Upper lobe of left lung (tissue), 6 donors: ENCODE measurements at regions not wholly inside any gene's neighbourhood (a gene's known extent, or its start where the extent isn't known, plus 50 kb on each side); places are given as distances from the start of the nearest gene placed in this dataset.

Experiments
- ATAC-seq, 2 donors: fragments of 200-7000 bp; cut with Tn5 transposase; one replicate each; pipeline ENCODE4 v1.9.1; 2022; ENCODE audit warnings: mild to moderate bottlenecking in 2 of 2, moderate library complexity in 2 of 2; ENCODE audit not compliant: low FRiP score in 2 of 2
- DNase-seq, 2 donors: peaks; one replicate each; pipeline ENCODE4 v3.0.0-alpha.2; 2019 to 2020
- H3K27ac ChIP-seq, 4 donors: fragments of 200-600 bp; sonication (generic); one replicate each; pipeline ENCODE4 v1.5.1; 2016 to 2019
- H3K27me3 ChIP-seq, 4 donors: fragments of 200-600 bp; sonication (generic); one replicate each; pipeline ENCODE4 v1.5.1; 2017 to 2019
- H3K36me3 ChIP-seq, 4 donors: fragments of 200-600 bp; sonication (generic); one replicate each; pipeline ENCODE4 v1.5.1; 2016 to 2019
- H3K4me1 ChIP-seq, 4 donors: fragments of 200-600 bp; sonication (generic); one replicate each; pipeline ENCODE4 v1.5.1; 2018 to 2019
- H3K4me3 ChIP-seq, 4 donors: fragments of 200-600 bp; sonication (generic); one replicate each; pipeline ENCODE4 v1.5.1; 2017 to 2019; ENCODE audit warnings: mild to moderate bottlenecking in 2 of 4, moderate library complexity in 1 of 4
- H3K9me3 ChIP-seq, 4 donors: fragments of 200-600 bp; sonication (generic); one replicate each; pipeline ENCODE4 v1.5.1; 2018 to 2019
- CTCF ChIP-seq, 6 experiments: fragments of 450-650 bp in 4 of 6; fragments of 200-600 bp in 2 of 6; sonication (generic) in 2 of 6; IDR thresholded peaks; one replicate each; pipeline ENCODE4 v1.5.1; 2016 to 2019; ENCODE audit warnings: antibody characterized with exemption in 6 of 6
- EP300 ChIP-seq, 4 donors: sonication (generic); formaldehyde crosslinking; IDR thresholded peaks; one replicate each; pipeline ENCODE4 v1.5.1; 2017; ENCODE audit warnings: antibody characterized with exemption in 4 of 4, control low read depth in 2 of 4
- POLR2A ChIP-seq, 4 donors: fragments of 450-650 bp; IDR thresholded peaks; one replicate each; pipeline ENCODE4 v1.5.1; 2016 to 2017; ENCODE audit warnings: antibody characterized with exemption in 4 of 4, mild to moderate bottlenecking in 2 of 4
- POLR2AphosphoS5 ChIP-seq, 2 donors: sonication (generic); formaldehyde crosslinking; IDR thresholded peaks; one replicate each; pipeline ENCODE4 v1.5.1; 2017; ENCODE audit warnings: antibody characterized with exemption in 2 of 2
- WGBS, 2 donors: methylation state at CpG; one replicate each; pipeline ENCODE4 v1.1.5; 2017 to 2018; 5-methylcytosine and 5-hydroxymethylcytosine counted together
- donor health status: DM: no; HTN: no; CAD: no; lungs with moderate emphysema.
- donor health status: DM: no; HTN: yes; CAD: no; lungs with severe emphysema.

- no peak overlapping the region for H3K27ac ChIP-seq
- H3K27me3 ChIP-seq, result no peaks in the 10 kb centered on the region
- TF ChIP-seq POLR2A (IDR thresholded peaks at IDR 0.05) (no peak), POLR2AphosphoS5 (IDR thresholded peaks at IDR 0.05) (no peak), CTCF (IDR thresholded peaks at IDR 0.05) (no peak), EP300 (IDR thresholded peaks at IDR 0.05) (no peak)
- no peaks in the 10 kb centered on the region for H3K4me1 ChIP-seq
- DNase-seq (no peak), ATAC-seq (no peak)
- no peaks in the 10 kb centered on the region for H3K9me3 ChIP-seq
- no peak overlapping the region for H3K4me3 ChIP-seq
- no peaks in the 10 kb centered on the region for H3K36me3 ChIP-seq
- 71 to 73% methylated on average over 5 of the region's 5 CpGs for WGBS, 2 donors
Measured at GRCh38 chr2:22883054-22883453, 501.9 kb upstream of the KLHL29 start.

- Histone ChIP-seq H3K9me3 (no peaks in the 10 kb centered on the region), H3K27ac (no peak overlapping the region), H3K27me3 (no peaks in the 10 kb centered on the region), H3K4me1 (no peaks in the 10 kb centered on the region), H3K4me3 (no peak overlapping the region), H3K36me3 (no peaks in the 10 kb centered on the region)
- ATAC-seq (no peak), DNase-seq (no peak)
- TF ChIP-seq EP300 (IDR thresholded peaks at IDR 0.05) (no peak), POLR2AphosphoS5 (IDR thresholded peaks at IDR 0.05) (no peak), POLR2A (IDR thresholded peaks at IDR 0.05) (no peak), CTCF (IDR thresholded peaks at IDR 0.05) (no peak)
- 53 to 64% methylated on average over 1 of the region's 1 CpG for WGBS, 2 donors
Measured at GRCh38 chr2:22885245-22885644, 499.7 kb upstream of the KLHL29 start.

GRCh38 chr2:22887426-22887825, 497.6 kb upstream of the KLHL29 start:
- Histone ChIP-seq H3K4me3 (no peak overlapping the region), H3K9me3 (no peaks in the 10 kb centered on the region), H3K4me1 (no peaks in the 10 kb centered on the region), H3K36me3 (no peaks in the 10 kb centered on the region), H3K27me3 (no peaks in the 10 kb centered on the region), H3K27ac (no peak overlapping the region)
- 54 to 56% methylated on average over 4 of the region's 4 CpGs for WGBS, 2 donors
- ATAC-seq (no peak), DNase-seq (no peak)
- TF ChIP-seq EP300 (IDR thresholded peaks at IDR 0.05) (no peak), CTCF (IDR thresholded peaks at IDR 0.05) (no peak), POLR2AphosphoS5 (IDR thresholded peaks at IDR 0.05) (no peak), POLR2A (IDR thresholded peaks at IDR 0.05) (no peak)

- H3K27ac ChIP-seq, result no peak overlapping the region
- ATAC-seq, result no peak
- no peaks in the 10 kb centered on the region for H3K4me1 ChIP-seq
- no peaks in the 10 kb centered on the region for H3K36me3 ChIP-seq
- DNase-seq, result no peak
- H3K27me3 ChIP-seq, result no peaks in the 10 kb centered on the region
- H3K9me3 ChIP-seq, result no peaks in the 10 kb centered on the region
- 64 to 72% methylated on average over 8 of the region's 8 CpGs for WGBS, 2 donors
- H3K4me3 ChIP-seq, result no peak overlapping the region
- no peak for TF ChIP-seq CTCF (IDR thresholded peaks at IDR 0.05)
- TF ChIP-seq POLR2A (IDR thresholded peaks at IDR 0.05), result no peak
- TF ChIP-seq EP300 (IDR thresholded peaks at IDR 0.05), result no peak
- TF ChIP-seq POLR2AphosphoS5 (IDR thresholded peaks at IDR 0.05), result no peak
Measured at GRCh38 chr2:22887845-22888244, 497.1 kb upstream of the KLHL29 start.

- no peaks in the 10 kb centered on the region for H3K36me3 ChIP-seq
Measured at GRCh38 chr2:22890132-22890531, 494.8 kb upstream of the KLHL29 start.

More at GRCh38 chr2:22890132-22890531, 494.8 kb upstream of the KLHL29 start:
- TF ChIP-seq CTCF (IDR thresholded peaks at IDR 0.05), result no peak
- TF ChIP-seq EP300 (IDR thresholded peaks at IDR 0.05), result no peak
- TF ChIP-seq POLR2A (IDR thresholded peaks at IDR 0.05), result no peak
- TF ChIP-seq POLR2AphosphoS5 (IDR thresholded peaks at IDR 0.05), result no peak
- Histone ChIP-seq H3K4me1 (no peaks in the 10 kb centered on the region), H3K9me3 (no peaks in the 10 kb centered on the region), H3K27me3 (no peaks in the 10 kb centered on the region), H3K27ac (no peak overlapping the region), H3K4me3 (no peak overlapping the region)
- ATAC-seq, result no peak
- 90 to 93% methylated on average over 3 to 5 of the region's 5 CpGs for WGBS, 2 donors
- DNase-seq, result no peak
